Coronary artery (tissue), 2 donors: ENCODE measurements at regions not wholly inside any gene's neighbourhood (a gene's known extent, or its start where the extent isn't known, plus 50 kb on each side); places are given as distances from the start of the nearest gene placed in this dataset.

ENCODE experiments used
- DNase-seq: peaks from one replicate; pipeline ENCODE4 v3.0.0-alpha.2; 2017; ENCODE audit warnings: low spot score
- H3K27ac ChIP-seq, 2 donors: fragments of 200-600 bp; sonication (generic); one replicate each; pipeline ENCODE4 v1.5.1; 2016 to 2019
- H3K4me3 ChIP-seq: fragments of 200-600 bp; sonication (generic); 2 replicates; pipeline ENCODE4 v1.5.1; 2016; ENCODE audit warnings: mild to moderate bottlenecking, moderate library complexity
- CTCF ChIP-seq: fragments of 200-600 bp; sonication (generic); IDR thresholded peaks from one replicate; pipeline ENCODE4 v1.5.1; 2019; ENCODE audit warnings: antibody characterized with exemption

- Histone ChIP-seq H3K27ac (peak overlapping the region in 1 of 2 donors; percentile 27), H3K4me3 (no peak overlapping the region)
- DNase-seq = no peak
- TF ChIP-seq CTCF = no peak
These were observed 138.9 kb upstream of the SGO1 start for GRCh38 chr3:20324664-20325478.

- H3K4me3 ChIP-seq = no peak overlapping the region
- no peak for TF ChIP-seq CTCF
- DNase-seq = no peak
- no peak overlapping the region for H3K27ac ChIP-seq
These were observed 137.4 kb upstream of the SGO1 start for GRCh38 chr3:20323307-20323927.

DNA sequence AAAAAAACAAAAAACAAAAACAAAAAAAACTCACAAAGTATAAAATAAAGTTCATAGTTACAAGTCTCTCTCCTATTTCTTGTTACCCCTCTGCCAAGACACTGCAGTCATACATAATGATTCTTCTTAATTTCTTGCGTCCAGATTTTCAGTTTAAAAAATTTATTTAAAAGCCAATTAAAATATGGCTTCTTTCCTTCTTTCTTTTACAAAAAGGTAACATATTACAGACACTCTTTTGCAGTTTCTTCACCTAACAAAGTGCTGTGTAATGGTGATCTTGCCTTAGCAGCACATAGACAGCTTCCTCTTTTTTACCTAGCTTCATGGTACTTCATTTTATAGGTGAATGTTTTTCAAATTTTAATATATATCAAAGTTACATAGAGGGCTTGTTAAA, 136.1 kb upstream of the SGO1 start:
- Histone ChIP-seq H3K27ac (no peak overlapping the region), H3K4me3 (no peak overlapping the region)
- no peak for TF ChIP-seq CTCF
- no peak for DNase-seq

DNA sequence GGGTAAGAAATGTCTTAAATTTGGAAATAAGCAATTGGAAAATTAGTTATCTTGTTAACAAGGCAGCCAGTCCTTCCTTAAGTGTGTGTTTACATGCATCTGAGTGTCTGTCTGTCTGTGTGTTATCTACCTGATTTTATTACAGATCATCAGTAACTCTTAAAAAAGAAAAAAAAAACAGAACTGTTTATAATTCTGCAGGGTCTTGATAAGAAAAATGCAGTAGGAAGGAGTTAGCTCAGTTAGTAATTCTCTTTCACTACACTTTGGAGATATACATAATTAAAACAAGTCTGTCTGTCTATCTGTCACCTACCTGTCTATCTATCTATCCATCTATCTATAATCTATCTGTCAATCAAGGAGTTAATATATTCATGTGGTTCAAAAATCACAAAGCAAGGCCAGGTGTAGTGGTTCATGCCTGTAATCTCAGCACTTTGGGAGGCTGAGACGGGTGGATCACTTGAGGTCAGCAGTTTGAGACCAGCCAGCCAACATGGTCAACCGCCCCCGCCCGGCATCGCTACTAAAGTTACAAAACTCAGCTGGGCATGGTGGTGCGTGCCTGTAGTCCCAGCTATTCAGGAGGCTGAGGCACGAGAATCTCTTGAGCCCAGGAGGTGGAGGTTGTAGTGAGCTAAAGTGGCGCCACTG, 135.5 kb upstream of the SGO1 start:
- TF ChIP-seq CTCF = no peak
- DNase-seq = no peak
- Histone ChIP-seq H3K27ac (no peak overlapping the region), H3K4me3 (no peak overlapping the region)

DNA sequence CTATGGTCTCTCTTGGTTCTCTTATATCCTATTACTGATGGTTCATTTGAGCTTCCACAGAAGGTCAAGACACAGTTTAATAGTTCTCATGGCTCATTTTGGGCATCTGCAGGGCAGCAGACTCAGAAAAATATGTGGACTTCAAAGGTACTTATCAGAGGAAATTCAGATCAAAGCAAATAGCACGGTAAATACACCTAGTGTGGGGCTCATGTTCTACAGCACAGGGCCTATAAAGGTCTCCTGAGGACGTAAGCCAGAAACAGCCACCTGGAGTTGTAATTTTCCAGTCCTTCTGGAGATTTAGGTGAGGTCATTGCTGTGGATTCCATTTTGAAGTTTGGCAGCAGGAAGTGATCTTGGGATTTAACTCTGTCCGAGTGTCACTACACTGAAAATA, 134.5 kb upstream of the SGO1 start:
- no peak for DNase-seq
- no peak for TF ChIP-seq CTCF
- H3K27ac ChIP-seq = no peak overlapping the region
- no peak overlapping the region for H3K4me3 ChIP-seq

GRCh38 chr3:20319551-20319950, 133.5 kb upstream of the SGO1 start:
- DNase-seq = no peak
- no peak for TF ChIP-seq CTCF
- H3K4me3 ChIP-seq = no peak overlapping the region
- H3K27ac ChIP-seq = no peak overlapping the region
